Midbrain (tissue), 1 donor: ENCODE measurements at regions not wholly inside any gene's neighbourhood (a gene's known extent, or its start where the extent isn't known, plus 50 kb on each side); places are given as distances from the start of the nearest gene placed in this dataset.

Experiments
- DNase-seq: peaks from one replicate; lab custom pipeline; 2025; lab: John Stamatoyannopoulos, UW

GRCh38 chr4:151887816-151888180 is 127.0 kb upstream of the GATB start:
- no peak for DNase-seq

GRCh38 chr4:151887031-151887815 is 126.4 kb upstream of the GATB start:
- DNase-seq: peak; percentile 7

- no peak for DNase-seq
These were observed 124.3 kb upstream of the GATB start for GRCh38 chr4:151885123-151885522.

GRCh38 chr4:151883747-151884146 is 122.9 kb upstream of the GATB start:
- DNase-seq: no peak

GRCh38 chr4:151882072-151882803 is 121.4 kb upstream of the GATB start:
- DNase-seq: no peak

GRCh38 chr4:151879705-151880445 is 119.1 kb upstream of the GATB start:
- DNase-seq: no peak

- no peak for DNase-seq
These were observed 115.7 kb upstream of the GATB start for GRCh38 chr4:151876381-151876988.

- no peak for DNase-seq
These were observed 113.5 kb upstream of the GATB start for GRCh38 chr4:151874328-151874727.

GRCh38 chr4:151866592-151866918 is 105.7 kb upstream of the GATB start:
- peak; percentile 4 for DNase-seq

- DNase-seq: no peak
These were observed 105.2 kb upstream of the GATB start for GRCh38 chr4:151865744-151866591.

- peak; percentile 46 for DNase-seq
These were observed 104.5 kb upstream of the GATB start for GRCh38 chr4:151865312-151865711.

- no peak for DNase-seq
These were observed 103.3 kb upstream of the GATB start for GRCh38 chr4:151864068-151864467.

GRCh38 chr4:151862766-151863165 is 102.0 kb upstream of the GATB start:
- DNase-seq: no peak

- DNase-seq: no peak
These were observed 99.8 kb upstream of the GATB start for GRCh38 chr4:151860561-151861093.

GRCh38 chr4:151859641-151860040 is 98.8 kb upstream of the GATB start:
- DNase-seq: no peak

GRCh38 chr4:151858356-151858755 is 97.5 kb upstream of the GATB start:
- DNase-seq: no peak

- DNase-seq: no peak
These were observed 96.6 kb upstream of the GATB start for GRCh38 chr4:151857368-151857767.

- no peak for DNase-seq
These were observed 94.9 kb upstream of the GATB start for GRCh38 chr4:151855747-151856146.

GRCh38 chr4:151854731-151855130 is 93.9 kb upstream of the GATB start:
- no peak for DNase-seq

GRCh38 chr4:151853034-151853433 is 92.2 kb upstream of the GATB start:
- DNase-seq: no peak

GRCh38 chr4:151852202-151852601 is 91.4 kb upstream of the GATB start:
- no peak for DNase-seq
